ENCODE measurements at regions not wholly inside any gene's neighbourhood (a gene's known extent, or its start where the extent isn't known, plus 50 kb on each side); places are given as distances from the start of the nearest gene placed in this dataset.
A peak's percentile ranks its signal among the peaks of the same experiment; 100 is the strongest.

DNA sequence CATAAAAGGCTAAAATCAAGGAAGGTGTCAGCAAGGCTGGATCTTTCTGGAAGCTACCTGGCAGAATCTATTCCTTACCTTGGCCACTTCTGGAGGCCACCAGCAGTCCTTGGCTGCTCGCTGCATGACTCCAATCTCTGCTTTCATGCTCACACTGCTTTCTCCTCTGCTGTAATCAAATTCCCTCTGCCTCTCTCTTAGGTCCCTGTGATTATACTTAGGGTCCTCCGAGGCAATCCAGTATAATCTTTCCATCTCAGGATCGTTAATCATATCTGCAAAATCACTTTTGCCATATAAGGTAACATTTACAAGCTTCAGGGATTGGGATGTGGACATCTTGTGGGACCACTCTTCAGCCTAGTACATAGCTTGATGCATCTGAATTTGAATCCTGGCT, 110.7 kb upstream of the IVNS1ABP start:
- DNase-seq, result no peak

DNA sequence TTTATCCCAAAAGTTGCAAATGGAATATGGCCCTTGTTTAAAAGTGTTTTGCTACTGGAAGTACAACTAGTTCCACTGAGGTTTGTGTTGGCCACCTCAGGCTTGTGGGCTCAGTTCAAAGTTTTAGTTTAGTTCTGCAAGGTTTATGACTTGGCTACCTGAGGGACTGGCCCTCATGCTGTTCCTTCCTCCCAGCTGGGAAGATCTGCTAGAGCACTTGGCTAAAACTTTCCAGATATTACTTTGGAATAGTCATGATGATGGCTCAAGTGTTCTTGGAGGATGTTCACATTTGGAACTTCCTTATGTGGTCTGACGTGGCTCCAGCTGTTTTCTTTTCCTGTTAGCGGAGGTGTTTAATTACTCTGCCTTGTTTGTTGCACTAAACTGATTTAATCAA, 110.2 kb upstream of the IVNS1ABP start:
- no peak for DNase-seq

DNA sequence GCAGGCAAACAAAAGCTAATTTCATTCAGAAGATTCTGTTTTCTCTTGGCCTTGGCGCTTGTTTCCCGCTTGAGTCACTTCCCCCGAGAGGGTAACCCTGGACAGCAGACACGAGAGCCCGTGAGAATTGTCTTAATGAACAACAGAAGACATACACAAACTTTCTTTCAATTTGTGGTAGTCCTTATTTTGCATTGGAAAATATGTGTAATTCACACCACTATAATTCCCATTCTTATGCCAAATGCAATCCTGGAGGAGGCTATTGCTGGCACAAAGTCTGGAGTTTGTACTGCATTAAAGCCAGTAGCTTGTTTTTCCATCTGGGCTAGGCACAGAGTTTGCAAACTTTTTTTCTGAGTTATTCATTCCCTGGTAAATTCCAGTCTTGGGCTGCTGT, 109.8 kb upstream of the IVNS1ABP start:
- no peak for DNase-seq

GRCh38 chr1:185425163-185425562, 108.1 kb upstream of the IVNS1ABP start:
- no peak for DNase-seq

DNA sequence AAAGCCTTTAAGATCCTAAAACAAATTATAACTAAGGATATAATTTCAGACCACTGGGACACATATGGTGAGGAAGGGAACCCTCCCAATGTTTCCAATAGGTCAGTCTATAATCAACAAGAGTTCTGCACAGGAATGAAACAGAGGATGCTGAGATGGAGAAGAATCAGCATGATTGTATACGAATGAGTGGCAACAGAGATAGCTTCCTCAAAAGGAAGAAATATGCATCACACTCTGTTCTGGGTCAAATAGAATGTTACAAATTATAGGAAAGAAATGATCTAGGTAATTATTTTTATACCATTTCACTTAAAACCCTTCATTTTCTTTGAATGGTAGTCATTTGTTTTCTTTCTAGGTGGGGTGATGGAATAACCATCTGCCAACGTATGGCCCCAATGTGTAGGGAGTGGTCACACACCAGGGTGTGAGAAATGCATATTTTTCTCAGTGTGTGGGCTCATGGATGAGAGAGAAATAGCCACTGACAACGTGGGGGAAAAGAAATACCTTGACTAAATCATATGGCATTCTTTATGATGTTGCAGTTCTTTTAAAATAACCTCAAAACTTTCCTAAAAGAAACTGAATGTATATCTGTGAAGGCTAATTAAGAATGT, 104.6 kb upstream of the IVNS1ABP start:
- DNase-seq, result no peak

GRCh38 chr1:185420588-185421081, 103.6 kb upstream of the IVNS1ABP start:
- DNase-seq, result peak; percentile 29 to 74

GRCh38 chr1:185419718-185420117, 102.7 kb upstream of the IVNS1ABP start:
- no peak for DNase-seq

- DNase-seq, result no peak
These were observed 101.4 kb upstream of the IVNS1ABP start for GRCh38 chr1:185418472-185418871.

DNA sequence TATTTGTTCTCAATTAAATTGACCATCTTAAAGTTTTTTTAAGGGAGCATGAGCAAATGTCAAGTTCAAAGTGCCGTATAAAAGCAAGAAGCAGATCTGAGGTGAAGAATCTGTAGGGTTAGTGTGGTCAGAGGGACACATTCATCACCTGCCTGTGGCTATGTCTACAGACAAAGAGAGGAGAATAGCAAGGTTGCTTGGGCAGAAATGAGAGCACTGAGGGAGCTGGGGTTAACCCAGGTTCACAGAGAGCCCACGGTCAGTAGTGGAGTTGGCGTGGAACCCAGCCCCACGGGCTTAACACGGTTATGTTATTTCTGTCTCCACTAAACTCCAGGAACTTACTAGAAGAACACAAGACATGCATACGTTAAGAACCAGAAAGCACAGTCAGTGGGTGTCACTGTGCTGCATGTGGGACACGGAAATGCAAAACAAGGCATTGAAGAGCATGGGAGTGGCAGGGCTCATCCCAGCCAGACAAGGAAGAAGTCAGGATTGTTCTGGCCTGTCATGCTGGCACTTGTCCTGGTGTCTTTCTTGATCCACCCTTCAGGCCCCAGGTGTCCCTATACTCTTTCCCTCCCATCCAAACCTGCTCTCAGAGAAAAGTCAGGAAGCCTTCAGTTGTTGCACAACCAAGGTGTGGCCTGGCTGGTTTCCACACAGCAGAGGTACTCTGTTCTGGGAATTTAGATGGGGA, 95.5 kb upstream of the IVNS1ABP start:
- no peak for DNase-seq

DNA sequence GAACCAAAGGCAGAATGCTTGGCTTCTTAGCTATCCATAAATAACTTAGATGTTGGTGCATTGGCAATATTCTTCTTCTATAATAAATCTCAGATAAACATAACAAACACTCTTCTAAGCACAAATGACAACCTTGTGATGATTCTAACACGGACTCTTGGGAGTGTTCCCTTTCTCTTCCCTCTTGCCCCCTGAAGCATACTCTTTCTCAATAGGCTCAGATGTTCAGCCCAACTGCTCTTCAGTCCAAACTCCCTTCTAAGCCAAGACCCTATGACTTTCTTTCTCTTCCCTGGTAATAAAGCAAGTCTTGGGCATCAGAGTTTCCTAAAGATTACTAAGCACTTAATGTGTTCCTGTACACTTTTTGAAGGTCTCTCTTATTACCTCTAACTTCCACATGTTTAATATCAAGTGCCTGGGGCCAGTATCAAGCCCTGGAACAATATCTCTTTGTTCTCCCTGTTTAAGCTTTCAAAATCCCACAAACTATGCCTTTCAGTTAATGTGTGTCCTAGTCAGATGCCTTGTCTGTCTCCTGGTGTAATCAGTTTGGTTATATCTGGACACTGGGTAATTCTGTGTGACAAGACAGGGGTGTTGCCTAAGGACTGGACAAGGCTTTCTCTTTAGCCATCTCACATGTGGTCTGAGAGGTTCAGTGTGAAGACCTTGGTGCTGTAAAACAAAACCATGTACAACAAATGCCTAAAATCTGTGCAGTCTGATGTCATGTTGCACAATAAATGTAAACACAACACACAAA, 92.9 kb upstream of the IVNS1ABP start:
- no peak for DNase-seq

- no peak for DNase-seq
These were observed 92.3 kb upstream of the IVNS1ABP start for GRCh38 chr1:185409345-185409744.

DNA sequence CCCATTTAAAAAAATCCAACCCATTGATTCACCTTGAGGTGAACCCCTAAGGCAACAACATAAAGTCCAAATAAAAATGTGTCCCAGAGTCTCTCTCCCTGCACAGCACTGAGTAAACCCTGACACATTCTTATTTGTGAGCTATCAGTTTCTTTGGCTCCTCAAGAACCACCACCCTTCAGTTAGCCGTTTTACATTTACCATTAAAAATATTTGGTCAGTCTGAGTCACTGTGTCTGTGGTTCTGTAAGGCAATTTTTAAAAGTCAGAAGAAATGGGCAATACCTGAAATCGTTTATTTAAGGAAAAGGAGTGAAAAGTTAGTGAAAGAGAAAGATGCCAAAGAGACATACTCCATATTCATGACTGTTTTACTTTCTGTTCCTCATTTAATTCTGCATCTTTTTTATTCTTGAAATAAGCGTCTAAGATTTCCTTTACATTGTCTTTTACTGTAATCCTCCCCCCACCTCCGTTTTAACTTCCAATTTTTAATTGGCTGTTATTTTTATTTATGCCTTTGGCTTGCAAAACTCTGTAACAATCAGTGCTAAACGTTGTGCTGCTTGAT, 91.7 kb upstream of the IVNS1ABP start:
- DNase-seq, result no peak

DNA sequence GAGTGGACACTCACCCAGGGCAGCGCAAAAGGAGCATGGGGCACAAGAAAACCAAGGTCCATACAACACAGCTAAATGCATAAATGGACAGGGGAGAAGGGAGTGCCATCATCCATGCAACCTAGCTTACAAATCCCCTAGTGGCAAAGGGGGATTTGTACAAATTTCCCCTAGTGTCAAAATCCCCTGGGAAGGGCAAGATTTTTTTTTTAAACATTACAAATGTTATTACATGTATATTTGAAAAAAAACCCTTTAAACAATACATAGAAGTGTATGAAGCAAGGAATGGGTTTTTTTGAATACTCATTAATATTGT, 89.6 kb upstream of the IVNS1ABP start:
- DNase-seq, result no peak

DNA sequence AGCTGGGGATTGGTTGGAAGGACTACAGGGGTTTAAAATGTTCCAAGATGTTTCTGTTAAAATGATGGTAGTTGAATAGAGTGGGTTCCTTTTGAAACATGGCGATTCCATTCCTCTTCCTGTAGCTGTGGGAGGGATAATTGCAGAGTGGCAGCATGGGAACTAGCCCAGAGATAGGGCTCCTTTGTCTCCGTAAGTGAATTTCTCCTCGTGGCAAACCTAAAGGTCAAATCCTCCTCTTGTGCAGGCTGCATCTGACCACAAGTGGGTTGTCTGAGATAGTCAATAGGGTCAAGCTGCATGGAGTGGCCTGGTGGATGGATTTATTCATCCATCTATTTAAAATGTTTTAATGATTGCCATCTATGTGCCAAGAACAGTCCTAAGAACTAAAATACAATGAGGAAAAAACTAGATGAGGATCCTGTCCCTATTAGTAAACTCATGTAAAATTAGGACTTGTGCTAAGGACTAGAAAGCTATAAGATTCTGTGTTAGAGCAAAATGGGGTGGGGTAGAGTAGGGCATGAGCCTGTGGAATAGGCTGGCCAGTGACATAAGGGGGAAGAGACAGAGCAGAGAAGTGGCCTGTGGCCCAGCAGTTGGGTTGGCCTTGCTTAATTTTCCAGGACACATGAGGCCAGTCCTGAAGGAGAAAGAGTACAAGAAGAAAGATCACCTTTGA, 89.1 kb upstream of the IVNS1ABP start:
- no peak for DNase-seq

DNA sequence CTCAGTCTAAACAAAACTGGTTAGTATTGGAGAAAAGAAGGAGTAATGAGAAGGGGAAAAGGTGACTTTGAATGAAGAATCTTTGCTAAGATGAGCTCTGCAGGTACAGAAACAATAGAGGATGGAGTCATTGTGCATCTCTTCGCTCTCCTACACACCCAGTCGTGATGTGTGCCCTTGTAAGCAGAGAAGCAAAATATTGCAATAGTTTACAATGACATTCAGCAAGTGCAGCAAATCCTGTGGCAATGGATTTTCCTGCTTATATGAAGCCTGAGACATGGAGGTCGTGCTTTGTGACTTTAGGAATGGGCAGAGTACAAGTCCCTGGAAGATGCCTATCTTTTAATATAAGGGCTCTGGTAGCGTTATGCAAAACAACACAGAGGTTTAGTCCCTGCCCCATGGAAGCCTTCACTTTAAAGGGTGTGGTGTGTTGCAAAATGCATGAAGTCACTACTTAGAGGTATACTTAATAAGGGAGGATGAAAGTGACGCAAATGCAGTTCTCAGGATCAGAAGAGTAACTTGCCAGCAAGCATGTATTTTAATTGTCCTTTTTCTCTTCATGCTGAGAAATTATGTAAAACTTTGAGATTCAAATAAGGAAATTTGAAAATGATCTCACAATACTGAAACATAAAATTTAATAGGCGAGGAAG, 88.0 kb upstream of the IVNS1ABP start:
- no peak for DNase-seq

DNA sequence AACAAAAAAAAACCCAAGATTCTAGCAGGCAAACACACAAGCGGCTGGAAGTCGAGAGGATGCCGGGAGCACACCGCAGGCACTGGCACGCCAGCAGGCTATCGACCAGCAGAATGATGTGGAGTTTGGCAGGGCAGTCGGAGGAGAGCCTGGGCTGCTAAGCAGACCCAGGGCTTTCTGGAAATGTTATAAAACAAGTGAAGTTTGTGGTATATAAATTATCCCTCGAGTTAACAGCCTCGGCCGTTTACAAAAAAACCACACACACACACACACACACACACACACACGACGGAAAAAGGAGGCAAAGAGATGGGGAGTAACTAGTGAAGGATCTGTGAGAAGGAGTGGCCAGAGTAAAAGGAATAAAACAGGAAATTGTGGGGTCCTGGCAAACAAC, 87.2 kb upstream of the IVNS1ABP start:
- DNase-seq, result no peak

DNA sequence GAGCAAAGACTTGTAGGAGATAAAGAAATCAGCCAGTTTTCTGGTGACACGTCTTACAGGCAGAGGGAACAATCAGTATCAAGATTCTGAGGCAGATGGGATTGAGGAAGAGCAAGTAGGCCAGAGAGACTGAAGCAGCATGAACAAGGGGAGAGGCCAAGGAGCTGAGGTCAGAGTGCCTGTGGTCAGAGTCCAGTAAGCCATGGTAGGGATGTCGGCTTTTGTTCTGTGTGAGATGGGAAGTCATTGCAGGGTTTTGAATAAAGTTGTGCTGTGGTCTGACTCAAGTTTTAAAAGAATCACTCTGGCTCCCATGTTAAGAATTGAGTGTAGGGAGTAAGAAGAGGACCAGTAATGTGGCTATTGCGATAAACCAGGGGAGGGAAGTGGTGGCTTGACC, 85.9 kb upstream of the IVNS1ABP start:
- no peak for DNase-seq

DNA sequence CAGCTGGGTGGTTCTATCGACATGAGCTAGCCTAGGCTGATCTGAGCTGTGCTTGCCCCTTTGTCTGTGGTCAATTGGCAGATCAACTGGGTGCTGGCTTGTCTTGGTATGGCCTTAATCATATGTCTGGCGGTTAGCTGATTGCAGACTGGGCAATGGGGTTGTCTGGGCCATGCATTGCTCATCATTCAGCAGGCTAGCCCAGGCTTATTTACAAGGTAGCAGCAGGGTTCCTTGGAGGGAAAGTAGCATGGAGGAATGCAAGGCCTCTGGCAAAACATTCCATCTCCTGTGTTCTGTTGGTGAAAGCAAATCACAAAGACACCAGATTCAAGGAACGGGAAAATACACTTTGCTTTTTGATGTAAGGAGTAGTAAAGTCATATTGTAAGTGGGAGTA, 84.0 kb upstream of the IVNS1ABP start:
- no peak for DNase-seq

DNA sequence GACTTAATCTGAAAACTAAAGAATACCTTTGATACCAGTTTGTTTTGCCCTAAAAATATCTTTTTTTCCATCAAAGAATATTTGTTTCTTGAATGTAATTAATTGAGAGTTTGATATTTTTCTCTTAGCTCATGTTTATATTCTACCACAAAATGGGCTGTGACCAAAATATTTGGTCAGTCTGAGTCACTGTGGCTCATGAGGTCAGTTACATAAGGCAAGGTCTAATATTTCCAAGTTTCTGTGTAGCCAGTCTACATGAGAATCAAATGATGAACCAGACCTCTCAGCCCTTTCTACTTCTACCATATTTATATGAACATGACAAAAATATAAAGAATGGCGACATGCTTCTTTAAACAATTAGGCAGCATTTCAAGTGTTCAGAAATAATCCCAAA, 83.0 kb upstream of the IVNS1ABP start:
- DNase-seq, result no peak

DNA sequence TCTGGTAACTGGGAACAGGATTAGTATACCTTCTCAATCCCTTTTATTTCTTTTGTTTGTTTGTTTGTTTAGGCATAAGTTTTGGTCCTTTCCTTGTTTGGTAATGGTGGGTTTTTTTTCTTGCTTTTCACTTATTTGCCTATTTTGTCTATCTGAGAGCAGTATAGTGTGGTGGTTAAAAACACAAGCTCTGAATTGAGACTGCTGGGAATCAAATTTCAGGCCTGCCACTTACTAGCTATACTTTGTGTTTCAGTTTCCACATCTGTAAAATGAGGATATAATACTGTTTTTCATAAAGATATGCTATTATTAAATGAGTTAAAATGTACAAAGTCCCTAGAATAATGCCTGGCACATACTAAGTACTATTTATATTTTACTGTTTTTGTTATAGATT, 81.6 kb upstream of the IVNS1ABP start:
- no peak for DNase-seq

DNA sequence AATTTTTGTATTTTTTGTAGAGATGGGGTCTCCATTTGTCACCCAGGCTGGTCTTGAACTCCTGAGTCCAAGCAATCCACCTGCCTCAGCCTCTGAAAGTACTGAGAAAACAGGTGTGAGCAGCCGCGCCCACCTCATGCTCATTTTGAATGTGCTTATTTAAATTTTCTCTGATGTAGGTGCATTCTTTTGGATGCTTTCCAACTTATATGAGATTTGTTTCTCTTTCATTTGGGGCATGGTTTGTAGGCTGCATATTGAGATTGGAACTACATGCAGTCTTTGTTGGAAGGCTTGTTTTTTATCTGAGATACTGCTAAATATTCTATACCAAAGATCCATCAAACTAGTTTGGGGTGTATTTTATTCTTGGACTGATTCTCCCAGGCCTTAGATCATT, 81.0 kb upstream of the IVNS1ABP start:
- no peak for DNase-seq

- DNase-seq, result no peak
These were observed 80.1 kb upstream of the IVNS1ABP start for GRCh38 chr1:185397183-185397582.

- DNase-seq, result no peak
These were observed 79.1 kb upstream of the IVNS1ABP start for GRCh38 chr1:185396126-185396525.
